Liver (tissue), 8 donors: ENCODE measurements at regions not wholly inside any gene's neighbourhood (a gene's known extent, or its start where the extent isn't known, plus 50 kb on each side); places are given as distances from the start of the nearest gene placed in this dataset.

Source experiments
- DNase-seq: peaks from one replicate; pipeline ENCODE4 v3.0.0-alpha.2; 2017; ENCODE audit warnings: low spot score
- H3K27ac ChIP-seq, 2 donors: one replicate each; pipeline ENCODE4 v1.7.0; 2013; ENCODE audit warnings: inconsistent platforms in 2 of 2, low read length in 2 of 2, control low read depth in 1 of 2, low read depth in 1 of 2, mild to moderate bottlenecking in 1 of 2
- H3K27me3 ChIP-seq, 4 donors: one replicate each; pipeline versions ENCODE4 v1.6.1 to v1.7.0; 2013; ENCODE audit warnings: low read length in 3 of 4, inconsistent platforms in 1 of 4, mild to moderate bottlenecking in 1 of 4, moderate library complexity in 1 of 4; ENCODE audit not compliant: control insufficient read depth in 4 of 4, insufficient read depth in 4 of 4
- H3K36me3 ChIP-seq, 4 donors: one replicate each; pipeline versions ENCODE4 v1.6.1 to v1.7.0; 2013; ENCODE audit warnings: low read length in 3 of 4, mild to moderate bottlenecking in 3 of 4, low read depth in 1 of 4, moderate library complexity in 1 of 4; ENCODE audit not compliant: control insufficient read depth in 4 of 4, insufficient read depth in 3 of 4
- H3K4me1 ChIP-seq, 4 donors: one replicate each; pipeline versions ENCODE4 v1.6.1 to v1.7.0; 2013; ENCODE audit warnings: low read length in 3 of 4, mild to moderate bottlenecking in 3 of 4, moderate library complexity in 1 of 4; ENCODE audit not compliant: control insufficient read depth in 4 of 4, insufficient read depth in 4 of 4
- H3K4me3 ChIP-seq, 3 donors: one replicate each; pipeline versions ENCODE4 v1.6.1 to v1.7.0; 2013; ENCODE audit warnings: low read length in 3 of 3, control low read depth in 1 of 3, low read depth in 1 of 3, mild to moderate bottlenecking in 1 of 3
- H3K9ac ChIP-seq, 2 donors: one replicate each; pipeline ENCODE4 v1.7.0; 2013; ENCODE audit warnings: low read length in 2 of 2, mild to moderate bottlenecking in 2 of 2, moderate library complexity in 2 of 2, control low read depth in 1 of 2, low read depth in 1 of 2
- H3K9me3 ChIP-seq, 4 donors: one replicate each; pipeline versions ENCODE4 v1.6.1 to v1.7.0; 2013; ENCODE audit warnings: low read length in 3 of 4; ENCODE audit not compliant: control insufficient read depth in 4 of 4
- ATF3 ChIP-seq: IDR thresholded peaks from 2 replicates; pipeline ENCODE4 v1.6.1; 2016; ENCODE audit warnings: antibody characterized with exemption
- CTCF ChIP-seq: fragments of 150-350 bp; IDR thresholded peaks from 2 replicates; pipeline ENCODE4 v1.5.1; 2017; ENCODE audit warnings: improper control_type of control experiment, low read depth, low read length; ENCODE audit not compliant: missing input control
- EGR1 ChIP-seq, 2 donors: IDR thresholded peaks; 2 replicates each; pipeline ENCODE4 v1.6.1; 2016 to 2018; ENCODE audit warnings: antibody characterized with exemption in 2 of 2, low read depth in 2 of 2
- FOXA2 ChIP-seq: IDR thresholded peaks from 2 replicates; pipeline ENCODE4 v1.6.1; 2016; ENCODE audit warnings: antibody characterized with exemption
- GABPA ChIP-seq, 2 donors: IDR thresholded peaks in 1 of 2; conservative IDR thresholded peaks in 1 of 2; 2 replicates each; pipeline ENCODE4 v1.6.1; 2016; ENCODE audit warnings: antibody characterized with exemption in 2 of 2, mild to moderate bottlenecking in 1 of 2, moderate library complexity in 1 of 2
- HNF4G ChIP-seq: IDR thresholded peaks from 2 replicates; pipeline ENCODE4 v1.6.1; 2016; ENCODE audit warnings: antibody characterized with exemption
- JUND ChIP-seq, 2 donors: IDR thresholded peaks; 2 replicates each; pipeline ENCODE4 v1.6.1; 2016; ENCODE audit warnings: antibody characterized with exemption in 2 of 2
- REST ChIP-seq: IDR thresholded peaks from 2 replicates; pipeline ENCODE4 v1.6.1; 2016; ENCODE audit warnings: antibody characterized with exemption, mild to moderate bottlenecking
- RXRA ChIP-seq, 2 donors: IDR thresholded peaks; 2 replicates each; pipeline ENCODE4 v1.6.1; 2017 to 2018; ENCODE audit warnings: antibody characterized with exemption in 2 of 2, mild to moderate bottlenecking in 1 of 2
- SP1 ChIP-seq: IDR thresholded peaks from 2 replicates; pipeline ENCODE4 v1.6.1; 2018; ENCODE audit warnings: antibody characterized with exemption, mild to moderate bottlenecking
- TAF1 ChIP-seq: conservative IDR thresholded peaks from 2 replicates; pipeline ENCODE4 v1.6.1; 2016; ENCODE audit warnings: antibody characterized with exemption, mild to moderate bottlenecking
- YY1 ChIP-seq: IDR thresholded peaks from 2 replicates; pipeline ENCODE4 v1.6.1; 2016; ENCODE audit warnings: antibody characterized with exemption, mild to moderate bottlenecking
- ZBTB33 ChIP-seq: IDR thresholded peaks from 2 replicates; pipeline ENCODE4 v1.6.1; 2016; ENCODE audit warnings: antibody characterized with exemption
- WGBS: extraction: QIAGEN DNeasy Blood & Tissue Kit; methylation state at CpG from one replicate; pipeline ENCODE4 v1.1.7; 2013; 5-methylcytosine and 5-hydroxymethylcytosine counted together
- donor health status: healthy.
- donor health status: healthy.
- donor health status: healthy.
- donor health status: healthy.
- donor health status: healthy.

- Histone ChIP-seq H3K27me3 (no peaks in the 10 kb centered on the region), H3K9me3 (no peaks in the 10 kb centered on the region), H3K36me3 (no peaks in the 10 kb centered on the region), H3K9ac (no peak overlapping the region), H3K27ac (no peak overlapping the region), H3K4me3 (no peak overlapping the region), H3K4me1 (no peaks in the 10 kb centered on the region)
- 12% methylated on average over 4 of the region's 4 CpGs for WGBS
- no peak for DNase-seq
- no peak for TF ChIP-seq JUND (IDR thresholded peaks at IDR 0.05)
- TF ChIP-seq REST, result peak; percentile 98
These were observed 122.7 kb upstream of the PRNP start for GRCh38 chr20:4563534-4563933.

GRCh38 chr20:4563031-4563430 is 123.2 kb upstream of the PRNP start:
- no peak overlapping the region for H3K4me3 ChIP-seq
- no peaks in the 10 kb centered on the region for H3K4me1 ChIP-seq
- H3K9me3 ChIP-seq, result no peaks in the 10 kb centered on the region
- H3K27me3 ChIP-seq, result no peaks in the 10 kb centered on the region
- no peak overlapping the region for H3K27ac ChIP-seq
- no peak for DNase-seq
- no peaks in the 10 kb centered on the region for H3K36me3 ChIP-seq
- no peak overlapping the region for H3K9ac ChIP-seq
- no peak for TF ChIP-seq HNF4G

GRCh38 chr20:4560667-4561066 is 125.6 kb upstream of the PRNP start:
- WGBS, result 51% methylated on average over 2 of the region's 2 CpGs
- no peak for TF ChIP-seq CTCF
- no peak for TF ChIP-seq ZBTB33
- TF ChIP-seq FOXA2, result no peak
- no peak for TF ChIP-seq GABPA (IDR thresholded peaks at IDR 0.05 in 1 of 2, conservative IDR thresholded peaks at IDR 0.05 in 1 of 2)
- no peak for TF ChIP-seq EGR1 (IDR thresholded peaks at IDR 0.05; ENCODE audit: low read depth in 2 of 2)
- no peak for TF ChIP-seq ATF3
- TF ChIP-seq SP1, result no peak
- TF ChIP-seq TAF1, result no peak
- TF ChIP-seq JUND (IDR thresholded peaks at IDR 0.05), result no peak
- TF ChIP-seq YY1, result no peak
- no peak for TF ChIP-seq RXRA (IDR thresholded peaks at IDR 0.05)
- H3K9me3 ChIP-seq, result no peaks in the 10 kb centered on the region
- H3K9ac ChIP-seq, result no peak overlapping the region
- no peaks in the 10 kb centered on the region for H3K36me3 ChIP-seq
- H3K4me3 ChIP-seq, result no peak overlapping the region
- DNase-seq, result no peak
- H3K27me3 ChIP-seq, result peaks cover 0 to 3% (median 0%) of the 10 kb centered on the region in 4 donors
- H3K27ac ChIP-seq, result no peak overlapping the region
- no peaks in the 10 kb centered on the region for H3K4me1 ChIP-seq
